Jurkat, Clone E6-1 (cell line): ENCODE measurements at regions not wholly inside any gene's neighbourhood (a gene's known extent, or its start where the extent isn't known, plus 50 kb on each side); places are given as distances from the start of the nearest gene placed in this dataset.
A peak's percentile ranks its signal among the peaks of the same experiment; 100 is the strongest.

ENCODE experiments used
- DNase-seq: peaks from one replicate; pipeline ENCODE4 v3.0.0-alpha.2; 2011; ENCODE audit warnings: low read depth, low spot score
- H3K4me3 ChIP-seq: 2 replicates; pipeline ENCODE4 v1.5.1; 2011; ENCODE audit warnings: mild to moderate bottlenecking, low read length, control low read depth, moderate library complexity

GRCh38 chr3:148600440-148600839, 97.3 kb upstream of the AGTR1 start:
- DNase-seq = no peak

GRCh38 chr3:148600902-148601765, 96.6 kb upstream of the AGTR1 start:
- H3K4me3 ChIP-seq = no peak overlapping the region
- DNase-seq = no peak

More at GRCh38 chr3:148600440-148600839, 97.3 kb upstream of the AGTR1 start:
- H3K4me3 ChIP-seq = no peak overlapping the region

GRCh38 chr3:148601766-148602685, 95.7 kb upstream of the AGTR1 start:
- DNase-seq = no peak
- H3K4me3 ChIP-seq = no peak overlapping the region

DNA sequence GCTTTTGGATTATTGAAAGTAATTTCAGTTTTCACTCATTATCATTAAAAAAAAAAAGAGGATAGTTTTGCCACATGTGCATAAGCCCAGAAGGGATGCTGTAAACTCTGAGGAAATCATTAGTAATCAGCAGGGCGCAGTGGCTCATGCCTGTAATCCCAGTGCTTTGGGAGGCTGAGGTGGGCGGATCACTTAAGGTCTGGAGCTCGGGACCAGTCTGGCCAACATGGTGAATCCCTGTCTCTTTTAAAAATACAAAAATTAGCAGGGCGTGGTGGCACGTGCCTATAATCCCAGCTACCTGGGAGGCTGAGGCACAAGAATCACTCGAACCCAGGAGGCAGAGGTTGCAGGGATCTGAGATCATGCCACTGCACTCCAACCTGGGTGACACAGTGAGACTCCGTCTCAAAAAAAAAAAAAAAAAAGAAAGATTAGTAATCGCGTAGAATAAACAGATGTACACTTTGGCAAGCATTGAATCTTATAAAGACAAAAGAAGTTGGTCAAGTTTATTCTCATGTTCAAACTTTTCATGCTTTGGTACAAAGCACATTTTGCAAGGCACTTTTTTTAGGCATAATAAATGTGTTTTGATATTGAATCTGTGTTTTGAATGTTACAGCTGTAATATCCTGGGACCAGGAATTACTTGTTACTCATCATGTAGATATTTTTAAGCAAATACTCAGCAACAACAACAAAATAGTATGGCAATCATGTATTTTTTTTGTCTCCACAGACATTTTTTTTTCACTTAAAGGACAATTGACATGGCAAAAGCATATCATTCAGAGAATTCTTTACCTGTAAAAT, 93.2 kb upstream of the AGTR1 start:
- no peak for DNase-seq
- no peak overlapping the region for H3K4me3 ChIP-seq

DNA sequence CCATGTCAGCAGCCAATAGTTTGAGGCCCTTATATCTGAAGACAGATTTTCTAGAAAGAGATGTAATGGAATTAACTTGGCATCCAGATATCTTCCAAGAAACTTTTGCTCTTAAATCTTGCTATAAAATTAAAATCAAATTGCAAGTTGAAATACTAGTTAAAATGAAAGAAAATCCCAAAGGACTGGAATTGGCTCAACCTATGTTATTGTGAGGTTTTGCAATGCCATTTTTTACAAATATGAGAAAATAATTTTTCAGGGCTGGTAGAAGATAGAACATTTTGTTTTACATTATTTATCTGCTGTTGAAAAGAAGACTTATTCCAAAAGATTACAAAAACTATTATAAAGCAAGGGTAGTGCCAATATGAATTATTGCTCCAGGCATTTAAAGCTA, 92.2 kb upstream of the AGTR1 start:
- no peak for DNase-seq
- no peak overlapping the region for H3K4me3 ChIP-seq

GRCh38 chr3:148606979-148607378, 90.7 kb upstream of the AGTR1 start:
- no peak for DNase-seq
- H3K4me3 ChIP-seq = no peak overlapping the region

GRCh38 chr3:148607491-148607890, 90.2 kb upstream of the AGTR1 start:
- no peak overlapping the region for H3K4me3 ChIP-seq
- DNase-seq = no peak

GRCh38 chr3:148612278-148612677, 85.4 kb upstream of the AGTR1 start:
- no peak for DNase-seq
- no peak overlapping the region for H3K4me3 ChIP-seq

GRCh38 chr3:148615382-148615781, 82.3 kb upstream of the AGTR1 start:
- H3K4me3 ChIP-seq = no peak overlapping the region
- no peak for DNase-seq

GRCh38 chr3:148625095-148625736, 72.5 kb upstream of the AGTR1 start:
- no peak overlapping the region for H3K4me3 ChIP-seq
- no peak for DNase-seq

GRCh38 chr3:148625991-148626390, 71.7 kb upstream of the AGTR1 start:
- no peak for DNase-seq
- no peak overlapping the region for H3K4me3 ChIP-seq

DNA sequence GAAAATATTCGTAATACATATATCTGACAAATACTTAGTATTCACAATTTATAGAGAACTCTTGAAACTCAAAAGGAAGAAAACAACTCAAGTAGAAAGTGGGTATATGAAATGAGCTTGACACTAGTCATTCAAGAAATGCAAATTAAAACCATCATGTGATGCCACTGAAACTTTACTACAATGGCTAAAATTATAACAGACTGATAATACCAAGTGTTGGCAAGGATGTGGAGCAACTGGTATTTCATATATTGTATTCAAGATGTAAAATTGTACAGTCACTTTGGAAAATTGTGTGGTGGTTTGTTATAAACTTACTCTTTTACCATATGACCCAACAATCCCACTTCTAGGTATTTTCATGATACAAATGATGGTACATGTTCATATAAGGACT, 68.7 kb upstream of the AGTR1 start:
- H3K4me3 ChIP-seq = no peak overlapping the region
- DNase-seq = no peak

- DNase-seq = peak; percentile 30
- no peak overlapping the region for H3K4me3 ChIP-seq
Observed at GRCh38 chr3:148631124-148631903, 66.4 kb upstream of the AGTR1 start.

GRCh38 chr3:148641722-148642121, 56.0 kb upstream of the AGTR1 start:
- no peak for DNase-seq
- H3K4me3 ChIP-seq = no peak overlapping the region

DNA sequence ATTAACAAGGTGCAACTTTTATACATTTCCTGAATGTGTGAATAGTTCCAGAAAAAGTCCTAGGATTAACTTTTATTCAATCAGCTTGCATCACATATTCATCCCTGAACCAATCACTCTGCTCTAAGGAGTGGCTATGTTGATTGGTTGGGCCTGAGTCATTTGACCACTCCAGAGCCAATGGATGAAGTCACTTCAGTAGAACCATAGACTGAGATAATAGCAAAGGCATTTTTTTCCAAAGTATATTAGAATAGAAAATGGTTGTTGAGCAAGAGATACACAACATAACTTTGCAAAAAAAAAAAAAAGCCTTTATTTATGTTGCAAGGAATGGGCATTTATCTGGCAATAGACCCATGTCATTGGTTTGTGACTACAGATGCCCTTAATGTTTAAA, 55.5 kb upstream of the AGTR1 start:
- no peak for DNase-seq
- H3K4me3 ChIP-seq = no peak overlapping the region

GRCh38 chr3:148642616-148643015, 55.1 kb upstream of the AGTR1 start:
- no peak for DNase-seq
- no peak overlapping the region for H3K4me3 ChIP-seq

DNA sequence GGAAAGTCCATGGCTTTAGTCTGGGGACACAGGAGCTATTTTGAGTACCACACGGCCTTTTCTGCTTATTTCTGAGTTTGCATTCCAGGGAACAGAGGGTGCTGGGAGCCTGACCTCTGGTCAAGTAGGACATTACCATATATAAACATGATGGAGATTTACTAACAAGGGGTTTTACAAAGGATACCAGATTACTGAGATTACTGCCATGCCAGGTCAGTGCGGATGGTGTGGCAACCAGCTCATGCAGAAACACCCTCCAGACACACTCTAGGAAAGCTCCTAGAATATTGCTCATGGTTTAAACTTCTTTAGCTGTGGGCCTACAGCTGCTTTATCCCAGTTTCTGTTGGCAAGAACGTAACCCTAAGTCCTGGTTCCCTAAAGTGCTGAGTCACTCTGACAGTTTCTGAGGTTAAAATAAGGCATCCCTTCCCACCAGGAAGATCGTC, 54.3 kb upstream of the AGTR1 start:
- no peak for DNase-seq
- no peak overlapping the region for H3K4me3 ChIP-seq

- no peak for DNase-seq
- no peak overlapping the region for H3K4me3 ChIP-seq
Observed at GRCh38 chr3:148646126-148646665, 51.5 kb upstream of the AGTR1 start.
